IMR-90 (cell line): ENCODE measurements at regions not wholly inside any gene's neighbourhood (a gene's known extent, or its start where the extent isn't known, plus 50 kb on each side); places are given as distances from the start of the nearest gene placed in this dataset.

Source experiments
- ATAC-seq: fragments of 200-7000 bp; cut with Tn5 transposase; 2 replicates; pipeline ENCODE4 v1.9.1; 2020; ENCODE audit warnings: low read depth, mild to moderate bottlenecking, moderate library complexity
- BruUV-seq: library from RNA; stranded (reverse); fragments of 400-500 nt; replicated peaks from 2 replicates; lab custom pipeline; 2021; lab: Mats Ljungman, UMichigan
- CTCF ChIA-PET: fragments of 300-600 bp; formaldehyde crosslinking; extraction: SDS; loops from one replicate; lab custom pipeline; 2021; ENCODE audit warnings: antibody characterized with exemption; lab: Yijun Ruan, JAX
- POLR2A ChIA-PET: fragments of 300-600 bp; sonication (Branson Sonifier 250); formaldehyde crosslinking; loops from one replicate; lab custom pipeline; 2022; ENCODE audit warnings: antibody characterized with exemption; ENCODE audit not compliant: unreplicated experiment; lab: Charles Lee
- DNase-seq: peaks from one replicate; pipeline ENCODE4 v3.0.0; 2013
- H2AFZ ChIP-seq: replicated peaks from 2 replicates; pipeline ENCODE3; 2013; ENCODE audit warnings: low read length, mild to moderate bottlenecking; ENCODE audit not compliant: poor library complexity
- H2AK5ac ChIP-seq: 2 replicates; pipeline ENCODE4 v1.6.1; 2013; ENCODE audit warnings: low read depth, low read length, inconsistent platforms
- H2AK9ac ChIP-seq: replicated peaks from 2 replicates; pipeline ENCODE3; 2013; ENCODE audit warnings: mild to moderate bottlenecking, low read depth, low read length, moderate library complexity; ENCODE audit not compliant: poor library complexity
- H2BK120ac ChIP-seq: 2 replicates; pipeline ENCODE4 v1.6.1; 2013; ENCODE audit warnings: low read depth, low read length, inconsistent platforms
- H2BK15ac ChIP-seq: 3 replicates; pipeline ENCODE4 v1.6.1; 2013; ENCODE audit warnings: low read depth, low read length, inconsistent platforms
- H2BK20ac ChIP-seq: 2 replicates; pipeline ENCODE4 v1.6.1; 2013; ENCODE audit warnings: low read depth, mild to moderate bottlenecking, inconsistent platforms, low read length, moderate library complexity
- H2BK5ac ChIP-seq: 2 replicates; pipeline ENCODE4 v1.6.1; 2013; ENCODE audit warnings: mild to moderate bottlenecking, low read depth, low read length, inconsistent platforms; ENCODE audit not compliant: poor library complexity, severe bottlenecking
- H3K14ac ChIP-seq: replicated peaks from 2 replicates; pipeline ENCODE4 v1.6.1; 2013; ENCODE audit warnings: low read depth, low read length, inconsistent platforms
- H3K18ac ChIP-seq: 2 replicates; pipeline ENCODE4 v1.6.1; 2013; ENCODE audit warnings: low read depth, low read length, control low read depth
- H3K23ac ChIP-seq: 2 replicates; pipeline ENCODE4 v1.6.1; 2013; ENCODE audit warnings: low read depth, low read length, inconsistent platforms
- H3K27ac ChIP-seq: 2 replicates; pipeline ENCODE4 v1.5.1; 2013; ENCODE audit warnings: mild to moderate bottlenecking, control low read depth, low read length; ENCODE audit not compliant: insufficient read depth
- H3K27me3 ChIP-seq: 2 replicates; pipeline ENCODE4 v1.6.1; 2013; ENCODE audit warnings: low read length; ENCODE audit not compliant: control insufficient read depth, insufficient read depth
- H3K36me3 ChIP-seq: 2 replicates; pipeline ENCODE4 v1.6.1; 2013; ENCODE audit warnings: low read length, mixed read lengths; ENCODE audit not compliant: control insufficient read depth, insufficient read depth
- H3K4ac ChIP-seq: 2 replicates; pipeline ENCODE4 v1.6.1; 2013; ENCODE audit warnings: low read depth, low read length, inconsistent platforms
- H3K4me1 ChIP-seq: 2 replicates; pipeline ENCODE4 v1.6.1; 2013; ENCODE audit warnings: low read length, mixed read lengths; ENCODE audit not compliant: control insufficient read depth, insufficient read depth
- H3K4me2 ChIP-seq: 2 replicates; pipeline ENCODE4 v1.6.1; 2013; ENCODE audit warnings: low read depth, mild to moderate bottlenecking, control low read depth, low read length, moderate library complexity
- H3K4me3 ChIP-seq: 2 replicates; pipeline ENCODE4 v1.5.1; 2013; ENCODE audit warnings: low read depth, mild to moderate bottlenecking, control low read depth, low read length, moderate library complexity; ENCODE audit not compliant: insufficient read depth
- H3K56ac ChIP-seq: 2 replicates; pipeline ENCODE4 v1.6.1; 2013; ENCODE audit warnings: low read length, inconsistent platforms; ENCODE audit not compliant: insufficient read depth; ENCODE audit errors: extremely low read depth
- H3K79me1 ChIP-seq, 2 experiments: 2 replicates each; pipeline ENCODE4 v1.6.1; 2013; ENCODE audit warnings: low read length in 2 of 2, inconsistent platforms in 1 of 2, low read depth in 1 of 2
- H3K9ac ChIP-seq: 2 replicates; pipeline ENCODE4 v1.6.1; 2013; ENCODE audit warnings: low read depth, low read length, control low read depth
- H3K9me1 ChIP-seq: 2 replicates; pipeline ENCODE4 v1.6.1; 2013; ENCODE audit warnings: low read length, inconsistent platforms; ENCODE audit not compliant: insufficient read depth
- H3K9me3 ChIP-seq: 2 replicates; pipeline ENCODE4 v1.6.1; 2013; ENCODE audit warnings: low read length; ENCODE audit not compliant: control insufficient read depth, insufficient read depth
- H4K20me1 ChIP-seq: 2 replicates; pipeline ENCODE4 v1.6.1; 2013; ENCODE audit warnings: low read length, inconsistent platforms; ENCODE audit not compliant: insufficient read depth
- H4K5ac ChIP-seq: 2 replicates; pipeline ENCODE4 v1.6.1; 2013; ENCODE audit warnings: mild to moderate bottlenecking, low read depth, low read length, control low read depth
- H4K8ac ChIP-seq, 2 experiments: 2 replicates each; pipeline ENCODE4 v1.6.1; 2013; ENCODE audit warnings: low read depth in 2 of 2, low read length in 2 of 2, control low read depth in 1 of 2, inconsistent platforms in 1 of 2
- H4K91ac ChIP-seq: 2 replicates; pipeline ENCODE4 v1.6.1; 2013; ENCODE audit warnings: low read depth, low read length, inconsistent platforms; ENCODE audit not compliant: insufficient read depth
- BHLHE40 ChIP-seq: fragments of 150-350 bp; IDR thresholded peaks from 2 replicates; pipeline ENCODE4 v1.6.1; 2016; ENCODE audit warnings: mild to moderate bottlenecking, low read depth, low read length
- CEBPB ChIP-seq: IDR thresholded peaks from 2 replicates; pipeline ENCODE4 v1.6.1; 2012; ENCODE audit warnings: low read depth, low read length, improper control_type of control experiment
- CHD1 ChIP-seq: IDR thresholded peaks from 2 replicates; pipeline ENCODE4 v1.6.1; 2012; ENCODE audit warnings: low read depth, low read length, improper control_type of control experiment
- ELK1 ChIP-seq: fragments of 150-350 bp; IDR thresholded peaks from 2 replicates; pipeline ENCODE4 v1.6.1; 2016; ENCODE audit warnings: low read depth, mild to moderate bottlenecking, low read length, moderate library complexity, borderline replicate concordance
- FOS ChIP-seq: fragments of 150-350 bp; IDR thresholded peaks from 2 replicates; pipeline ENCODE4 v1.6.1; 2016; ENCODE audit warnings: low read depth, low read length
- MAFK ChIP-seq: IDR thresholded peaks from 2 replicates; pipeline ENCODE4 v1.6.1; 2012; ENCODE audit warnings: low read depth, low read length, improper control_type of control experiment
- MAZ ChIP-seq: IDR thresholded peaks from 2 replicates; pipeline ENCODE4 v1.6.1; 2012; ENCODE audit warnings: low read depth, mild to moderate bottlenecking, low read length, improper control_type of control experiment, moderate library complexity, borderline replicate concordance
- MXI1 ChIP-seq: IDR thresholded peaks from 2 replicates; pipeline ENCODE4 v1.6.1; 2012; ENCODE audit warnings: low read depth, mild to moderate bottlenecking, low read length, moderate library complexity, borderline replicate concordance
- NFE2L2 ChIP-seq: fragments of 150-350 bp; IDR thresholded peaks from 2 replicates; pipeline ENCODE4 v1.6.1; 2016; ENCODE audit warnings: low read depth, mild to moderate bottlenecking, low read length
- POLR2A ChIP-seq: IDR thresholded peaks from 2 replicates; pipeline ENCODE4 v1.6.1; 2012; ENCODE audit warnings: mild to moderate bottlenecking, low read depth, low read length
- RAD21 ChIP-seq: IDR thresholded peaks from 2 replicates; pipeline ENCODE4 v1.6.1; 2012; ENCODE audit warnings: low read length, improper control_type of control experiment
- RCOR1 ChIP-seq: IDR thresholded peaks from 2 replicates; pipeline ENCODE4 v1.6.1; 2012; ENCODE audit warnings: mild to moderate bottlenecking, low read length, improper control_type of control experiment; ENCODE audit not compliant: insufficient replicate concordance
- RFX5 ChIP-seq: IDR thresholded peaks from 2 replicates; pipeline ENCODE4 v1.8.0; 2012; ENCODE audit warnings: low read depth, mild to moderate bottlenecking, low read length, moderate library complexity
- SMC3 ChIP-seq: fragments of 150-350 bp; IDR thresholded peaks from 2 replicates; pipeline ENCODE4 v1.6.1; 2016; ENCODE audit warnings: low read depth, mild to moderate bottlenecking, antibody characterized with exemption, low read length, moderate library complexity
- WGBS, 2 experiments: methylation state at CpG; one replicate each; pipeline versions ENCODE4 v1.1.5 to v1.1.7; 2013; ENCODE audit warnings: missing lambda C conversion rate in 2 of 2; ENCODE audit not compliant: insufficient read length in 1 of 2; ENCODE audit errors: extremely low coverage in 2 of 2; 5-methylcytosine and 5-hydroxymethylcytosine counted together
- dilution Hi-C: fragments of 300-500 bp; cut with HindIII; formaldehyde crosslinking; loops from one replicate; pipeline ENCODE4 v1.14.3; 2018; ENCODE audit warnings: low sequenced_read_pairs; ENCODE audit not compliant: unreplicated experiment
- in situ Hi-C: fragments of 300-500 bp; cut with MboI; formaldehyde crosslinking; loops from 3 replicates; pipeline ENCODE4 v1.14.3; 2019; ENCODE audit warnings: low sequenced_read_pairs, inconsistent platforms, mixed read lengths
- intact Hi-C: fragments of 100-400 bp; cut with micrococcal nuclease; formaldehyde crosslinking; loops from 2 replicates; pipeline ENCODE4 v1.10.0; 2022
- TF ChIP-seq, protein P1 (sequence below): conservative IDR thresholded peaks from 2 replicates; pipeline ENCODE4 v1.5.1; 2012; ENCODE audit warnings: mild to moderate bottlenecking, low read depth, low read length, improper control_type of control experiment
- TF ChIP-seq, protein P2 (sequence below): fragments of 150-350 bp; IDR thresholded peaks from 2 replicates; pipeline ENCODE4 v1.6.1; 2017; ENCODE audit warnings: mild to moderate bottlenecking, antibody characterized with exemption, low read length, low read depth

DNA sequence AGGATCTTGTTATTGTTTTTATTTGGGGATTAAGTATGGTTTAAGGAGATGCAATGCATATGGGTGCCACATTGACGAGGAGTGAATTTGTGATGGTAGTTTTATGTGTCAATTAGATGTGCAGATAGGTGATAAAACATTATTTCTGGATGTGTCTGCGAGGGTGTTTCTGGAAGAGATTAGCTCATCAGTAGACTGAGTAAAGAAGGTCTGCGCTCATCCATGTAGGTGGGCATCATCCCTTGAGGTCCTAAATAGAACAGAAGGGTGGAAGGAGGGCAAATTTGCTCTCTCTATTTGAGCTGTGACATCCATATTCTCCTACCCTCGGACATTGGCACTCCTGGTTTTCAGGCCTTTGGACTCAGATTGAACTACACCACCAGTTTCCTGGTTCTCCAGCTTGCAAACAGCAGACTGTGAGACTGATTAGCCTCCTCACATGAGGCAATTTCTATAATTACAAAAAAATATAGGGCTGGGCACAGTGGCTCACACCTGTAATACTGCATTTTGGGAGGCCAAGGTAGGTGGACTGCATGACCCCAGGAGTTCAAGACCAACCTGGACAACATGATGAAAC lies 118.2 kb upstream of the ZNF678 start:
- Histone ChIP-seq H3K9ac (no peak overlapping the region), H3K27me3 (peaks cover 4% of the 10 kb centered on the region; the same call in 1 of the 2 replicates), H2BK120ac (no peak overlapping the region), H3K36me3 (no peaks in the 10 kb centered on the region), H3K23ac (no peak overlapping the region), H2AK5ac (no peak overlapping the region), H4K5ac (no peak overlapping the region), H3K4me1 (no peaks in the 10 kb centered on the region), H2BK15ac (no peak overlapping the region), H3K4me3 (no peak overlapping the region), H3K27ac (no peak overlapping the region), H2AK9ac (no peak overlapping the region), H4K91ac (no peak overlapping the region), H2BK5ac (no peak overlapping the region), H2AFZ (no peak overlapping the region), H4K8ac (no peak overlapping the region), H2BK20ac (no peak overlapping the region), H3K4ac (no peak overlapping the region), H3K9me1 (no peaks in the 10 kb centered on the region), H3K9me3 (no peaks in the 10 kb centered on the region), H3K4me2 (no peak overlapping the region), H4K20me1 (no peaks in the 10 kb centered on the region), H3K14ac (no peak overlapping the region), H3K56ac (no peak overlapping the region), H3K79me1 (no peaks in the 10 kb centered on the region), H3K18ac (no peak overlapping the region)
- dilution Hi-C loops: no loop called here
- no peak for ATAC-seq
- ChIA-PET POLR2A (no interaction called here), CTCF (interaction anchor here (0.6 kb wide), 1 partner anchor 807 kb away, joined by 3 read pairs; no protein-coding TSS in a partner anchor)
- WGBS, 2 experiments: 53% methylated on average over 3 of the region's 4 CpGs; no CpG with 5 or more reads in 1 of the 2 experiments
- TF ChIP-seq FOS: no peak
- TF ChIP-seq CHD1: no peak
- TF ChIP-seq, protein P1, sequence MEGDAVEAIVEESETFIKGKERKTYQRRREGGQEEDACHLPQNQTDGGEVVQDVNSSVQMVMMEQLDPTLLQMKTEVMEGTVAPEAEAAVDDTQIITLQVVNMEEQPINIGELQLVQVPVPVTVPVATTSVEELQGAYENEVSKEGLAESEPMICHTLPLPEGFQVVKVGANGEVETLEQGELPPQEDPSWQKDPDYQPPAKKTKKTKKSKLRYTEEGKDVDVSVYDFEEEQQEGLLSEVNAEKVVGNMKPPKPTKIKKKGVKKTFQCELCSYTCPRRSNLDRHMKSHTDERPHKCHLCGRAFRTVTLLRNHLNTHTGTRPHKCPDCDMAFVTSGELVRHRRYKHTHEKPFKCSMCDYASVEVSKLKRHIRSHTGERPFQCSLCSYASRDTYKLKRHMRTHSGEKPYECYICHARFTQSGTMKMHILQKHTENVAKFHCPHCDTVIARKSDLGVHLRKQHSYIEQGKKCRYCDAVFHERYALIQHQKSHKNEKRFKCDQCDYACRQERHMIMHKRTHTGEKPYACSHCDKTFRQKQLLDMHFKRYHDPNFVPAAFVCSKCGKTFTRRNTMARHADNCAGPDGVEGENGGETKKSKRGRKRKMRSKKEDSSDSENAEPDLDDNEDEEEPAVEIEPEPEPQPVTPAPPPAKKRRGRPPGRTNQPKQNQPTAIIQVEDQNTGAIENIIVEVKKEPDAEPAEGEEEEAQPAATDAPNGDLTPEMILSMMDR: no peak
- no peak for TF ChIP-seq POLR2A
- TF ChIP-seq RFX5: no peak
- no peak for TF ChIP-seq MAZ
- no peak for TF ChIP-seq ELK1
- no peak for TF ChIP-seq MAFK
- TF ChIP-seq BHLHE40: no peak
- no peak for TF ChIP-seq RCOR1
- TF ChIP-seq SMC3: no peak
- no peak for TF ChIP-seq RAD21
- TF ChIP-seq CEBPB: no peak
- TF ChIP-seq NFE2L2: no peak
- TF ChIP-seq, protein P2, sequence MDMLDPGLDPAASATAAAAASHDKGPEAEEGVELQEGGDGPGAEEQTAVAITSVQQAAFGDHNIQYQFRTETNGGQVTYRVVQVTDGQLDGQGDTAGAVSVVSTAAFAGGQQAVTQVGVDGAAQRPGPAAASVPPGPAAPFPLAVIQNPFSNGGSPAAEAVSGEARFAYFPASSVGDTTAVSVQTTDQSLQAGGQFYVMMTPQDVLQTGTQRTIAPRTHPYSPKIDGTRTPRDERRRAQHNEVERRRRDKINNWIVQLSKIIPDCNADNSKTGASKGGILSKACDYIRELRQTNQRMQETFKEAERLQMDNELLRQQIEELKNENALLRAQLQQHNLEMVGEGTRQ: no peak
- no peak for TF ChIP-seq MXI1
- in situ Hi-C loops: loop anchor here (25.0 kb wide), 2 partner anchors 208 to 308 kb away; no protein-coding TSS in a partner anchor
- intact Hi-C loops: no loop called here
- no TSS peak for BruUV-seq
- DNase-seq: no peak
